NCI-H1417 treated with DMSO at 0.1 percent for 48 hours (cell line): ENCODE measurements at regions not wholly inside any gene's neighbourhood (a gene's known extent, or its start where the extent isn't known, plus 50 kb on each side); places are given as distances from the start of the nearest gene placed in this dataset.
"Not testable (repeated sequence)": the region's sequence is repeated elsewhere in the genome, so short reads cannot be mapped to it uniquely, and the experiment has no call there.

Experiments used
- DNase-seq: peaks from one replicate; lab custom pipeline; 2025; lab: John Stamatoyannopoulos, UW

DNA sequence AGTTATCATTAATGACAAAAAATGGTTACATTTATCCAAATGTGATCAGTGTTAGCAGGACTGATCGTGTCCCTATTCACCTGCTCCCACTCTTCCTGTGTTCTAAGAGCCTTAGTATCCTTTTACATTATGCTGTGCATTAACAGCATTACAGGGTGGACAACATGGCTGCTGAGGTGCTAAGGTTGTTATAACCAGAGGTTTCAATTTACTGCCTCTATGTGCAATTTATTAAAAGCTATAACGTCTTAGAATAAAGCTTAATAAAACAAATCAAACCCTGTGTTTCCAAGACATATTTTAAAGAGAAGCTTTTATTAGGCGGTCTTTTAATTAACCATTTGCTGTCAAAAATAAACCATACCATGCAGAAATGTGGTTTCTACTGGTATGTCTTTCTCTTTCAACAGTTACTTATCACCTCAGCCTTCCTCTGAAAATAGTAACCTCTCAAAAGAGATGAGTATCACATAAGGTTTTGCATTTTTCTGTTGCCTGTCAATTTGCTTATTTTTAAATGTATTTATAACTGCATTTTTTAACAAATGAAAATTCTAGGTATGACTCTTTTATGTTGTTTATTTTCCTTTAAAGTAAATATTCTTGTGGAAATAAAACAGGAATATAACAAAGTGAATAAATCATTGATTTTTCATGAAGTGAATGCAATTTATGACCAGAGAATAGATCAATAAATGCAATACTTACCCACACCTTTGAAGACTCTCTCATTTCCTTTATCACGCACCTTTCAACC is 849.8 kb upstream of the SORCS1 start:
- no peak for DNase-seq

DNA sequence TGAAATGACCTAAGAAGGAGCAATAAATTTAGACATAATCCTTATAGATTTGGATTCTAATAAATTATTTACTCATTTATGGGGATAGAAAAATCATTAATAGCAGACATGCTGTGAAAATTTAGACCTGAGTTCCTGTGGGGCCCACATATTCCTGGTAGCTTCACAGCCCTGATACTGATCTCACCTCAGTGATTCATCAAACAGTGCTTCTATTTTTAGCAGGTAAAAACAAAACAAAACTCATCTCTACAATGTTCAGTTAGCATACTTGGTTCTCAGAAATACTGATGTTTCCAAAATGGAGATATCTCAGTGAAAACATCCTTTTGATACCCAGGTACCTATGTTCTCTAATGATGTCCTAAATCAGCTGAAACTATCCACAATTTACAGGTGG is 841.1 kb upstream of the SORCS1 start:
- DNase-seq: no peak

DNA sequence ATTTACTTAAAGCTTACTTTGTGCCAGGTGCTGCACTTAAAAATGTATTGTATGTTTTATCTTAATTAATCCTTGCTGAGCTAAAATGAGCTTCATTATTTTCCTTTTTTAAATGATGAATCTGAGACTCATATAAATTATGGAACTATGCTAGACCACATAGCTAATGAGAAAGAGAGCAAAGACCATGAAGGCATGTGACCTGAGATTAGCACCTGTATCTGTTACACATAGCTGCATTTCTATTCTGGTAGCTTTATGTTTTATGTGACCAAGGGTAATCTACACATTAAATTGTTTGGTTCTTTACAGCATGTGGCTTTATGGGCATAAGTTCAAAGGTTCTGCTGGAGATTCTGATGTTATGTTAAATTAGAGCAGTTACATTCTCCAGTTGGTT is 839.1 kb upstream of the SORCS1 start:
- DNase-seq: no peak

DNA sequence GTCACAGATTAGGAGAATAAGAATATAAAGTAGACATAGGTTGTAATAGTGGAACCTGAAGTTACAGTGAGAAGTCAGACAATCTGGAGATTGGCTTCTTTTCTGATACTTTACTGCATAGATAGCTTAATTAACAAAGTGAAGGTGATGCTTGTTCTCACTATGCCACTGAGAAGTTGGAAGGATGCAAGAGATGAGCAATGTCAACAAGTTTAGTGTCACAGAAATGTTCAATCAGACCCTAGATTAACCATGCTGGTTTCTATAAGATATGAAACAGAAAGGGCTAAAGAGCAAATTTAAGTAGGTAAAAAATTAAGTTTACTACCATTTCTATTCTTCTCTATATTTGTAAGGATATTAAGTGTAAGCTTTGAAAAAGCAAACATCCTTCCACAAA is 838.6 kb upstream of the SORCS1 start:
- DNase-seq: no peak

DNA sequence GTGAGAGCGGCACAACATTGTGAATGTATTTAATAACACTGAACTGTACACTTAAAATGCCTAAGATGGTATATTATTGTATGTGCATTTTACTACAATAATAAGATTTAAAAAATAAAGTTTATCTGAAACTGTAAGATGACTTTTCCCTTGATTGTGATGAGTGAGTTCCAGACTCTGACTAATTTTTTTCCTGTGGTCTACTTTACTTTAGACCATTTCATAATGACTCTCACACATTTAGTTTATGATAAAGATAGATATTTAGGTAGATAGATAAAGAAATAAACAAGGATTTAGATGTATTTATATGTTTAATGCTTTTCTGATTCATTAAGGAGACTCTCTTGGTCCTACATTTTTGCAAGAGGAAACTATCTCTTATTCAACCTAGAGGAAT is 835.9 kb upstream of the SORCS1 start:
- no peak for DNase-seq

DNA sequence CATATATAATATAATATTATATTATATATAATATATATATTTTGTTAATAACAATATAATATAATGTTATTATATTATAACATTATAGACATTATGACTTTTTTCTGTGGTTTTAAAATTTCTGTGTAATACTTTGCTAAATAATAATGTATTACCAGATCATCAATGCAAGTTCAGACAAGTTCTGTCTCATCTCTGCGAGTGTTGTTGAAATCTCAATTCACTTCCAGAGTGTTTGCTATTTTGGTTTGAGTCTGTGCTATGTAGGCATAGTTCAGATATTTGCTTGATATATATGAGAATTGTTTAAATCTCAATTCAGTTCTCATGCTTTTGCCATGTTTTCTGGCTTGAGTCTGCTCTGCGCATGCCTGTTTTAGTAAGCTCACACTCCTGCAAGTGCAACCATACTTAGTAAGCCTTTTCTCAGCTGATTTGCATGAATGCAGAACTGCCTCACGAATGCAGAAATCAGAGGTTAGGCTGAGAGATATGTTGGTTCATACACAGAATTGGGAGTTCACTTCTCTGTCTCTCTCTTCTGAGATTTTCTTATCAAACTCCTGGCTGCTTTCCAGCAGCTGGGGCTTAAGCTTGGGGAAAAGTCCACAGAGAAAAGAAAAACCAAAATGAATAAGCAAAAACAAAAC is 830.2 kb upstream of the SORCS1 start:
- DNase-seq: no peak

DNA sequence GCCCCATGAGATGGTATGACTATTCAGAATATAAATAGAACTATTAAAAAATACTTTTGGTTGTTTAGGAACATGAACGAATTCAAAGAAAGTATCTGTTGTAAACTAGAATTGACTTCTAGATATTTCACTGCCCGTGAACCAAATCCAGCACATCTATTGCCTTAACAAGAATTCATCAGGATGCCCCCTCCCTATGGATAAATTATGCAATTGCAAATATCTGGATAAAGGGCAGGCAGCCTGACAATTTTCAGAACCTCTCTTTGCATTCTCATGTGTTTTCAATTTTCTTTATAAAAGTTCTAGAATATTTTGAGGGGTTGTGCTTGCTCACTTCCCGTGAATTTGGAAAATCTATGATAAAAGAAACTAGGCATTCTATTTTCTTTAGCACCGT is 822.1 kb upstream of the SORCS1 start:
- DNase-seq: no peak

DNA sequence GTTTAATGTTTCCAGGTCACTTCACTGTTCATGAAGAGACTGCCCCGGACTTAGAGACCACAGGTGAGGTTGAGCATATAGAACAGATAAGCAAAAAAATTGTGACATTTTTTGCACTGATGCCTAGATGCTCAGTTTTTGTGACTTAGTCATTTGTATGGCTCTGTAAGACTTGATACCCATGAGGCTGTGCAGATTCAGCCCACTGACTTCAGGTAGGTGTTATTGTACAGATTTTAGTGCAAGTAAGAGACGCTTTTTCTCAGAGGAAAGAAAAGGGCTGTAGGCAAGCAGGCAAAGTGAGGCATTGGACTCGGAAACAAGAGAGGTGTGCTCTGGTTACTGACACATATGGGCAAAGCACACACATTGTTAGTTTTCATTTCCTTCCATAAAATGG is 820.1 kb upstream of the SORCS1 start:
- DNase-seq: no peak

DNA sequence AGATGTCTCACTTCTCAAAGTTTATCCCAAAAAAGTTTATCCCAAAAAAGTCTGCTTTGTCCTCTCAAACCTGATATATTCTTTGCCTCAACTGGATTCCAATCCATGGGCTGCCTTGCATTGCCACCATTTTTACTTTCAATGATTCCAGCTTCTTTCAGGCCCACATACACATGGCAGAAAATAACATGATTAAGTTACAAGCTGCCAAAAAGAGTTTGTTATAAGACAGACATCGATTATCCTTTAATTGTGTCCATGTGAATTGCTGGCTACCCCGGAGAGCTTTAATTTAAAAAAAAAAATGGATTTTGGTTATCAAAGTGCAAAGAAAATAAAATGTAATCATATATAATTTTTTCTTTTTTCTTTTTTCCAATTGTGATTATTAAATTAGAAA is 819.6 kb upstream of the SORCS1 start:
- DNase-seq: no peak

DNA sequence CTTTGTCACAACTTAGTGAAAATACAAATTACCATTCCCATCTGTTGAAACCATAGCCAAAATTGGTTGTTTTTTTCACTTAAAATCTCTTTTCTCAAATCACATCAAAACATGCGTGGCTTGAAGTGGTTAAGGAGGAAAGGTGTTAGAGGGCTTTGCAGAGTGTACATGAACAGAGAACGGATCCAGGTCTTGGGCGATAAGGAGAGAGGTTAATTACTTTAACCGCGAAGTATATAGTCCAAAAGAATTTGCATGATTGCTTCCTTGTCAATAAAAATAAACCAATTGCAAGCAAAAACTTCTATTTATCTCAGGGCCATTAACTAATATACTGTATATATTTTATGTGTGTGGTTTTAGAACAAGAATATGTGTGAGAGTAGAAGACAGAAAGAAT is 813.9 kb upstream of the SORCS1 start:
- DNase-seq: no peak

DNA sequence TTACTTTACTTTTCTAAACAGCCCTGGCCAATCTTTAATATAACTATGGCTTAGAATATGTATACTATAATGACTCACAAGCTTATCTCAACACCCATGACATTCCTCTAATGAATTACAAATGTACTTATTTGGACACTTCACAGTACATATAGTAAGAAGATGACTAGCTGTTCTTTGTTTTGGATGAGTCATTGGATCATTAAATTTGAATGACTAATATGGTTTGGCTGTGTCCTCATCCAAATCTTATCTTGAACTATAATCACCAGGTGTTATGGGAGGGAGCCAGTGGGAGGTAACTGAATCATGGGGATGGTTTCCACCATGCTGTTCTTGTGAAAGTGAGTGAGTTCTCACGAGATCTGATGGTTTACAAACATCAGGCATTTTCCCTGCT is 807.5 kb upstream of the SORCS1 start:
- DNase-seq: no peak

DNA sequence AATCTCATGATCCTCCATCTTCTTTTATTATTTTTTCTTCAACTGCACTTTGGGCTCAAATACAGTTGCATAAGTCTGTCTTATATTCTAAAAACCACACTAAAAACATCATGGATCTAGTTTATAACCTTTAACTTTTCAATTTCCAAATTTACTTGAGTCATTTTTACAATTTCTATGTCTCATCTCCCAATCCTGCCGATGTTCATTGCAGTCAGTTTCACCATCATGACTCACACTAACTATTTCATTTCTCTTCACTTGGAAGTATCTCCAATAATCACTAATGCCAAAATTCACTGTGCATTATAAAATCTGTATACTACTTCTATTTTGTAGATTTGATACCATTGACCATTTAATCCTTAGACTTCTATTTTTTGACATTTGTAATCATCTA is 806.9 kb upstream of the SORCS1 start:
- DNase-seq: no peak

DNA sequence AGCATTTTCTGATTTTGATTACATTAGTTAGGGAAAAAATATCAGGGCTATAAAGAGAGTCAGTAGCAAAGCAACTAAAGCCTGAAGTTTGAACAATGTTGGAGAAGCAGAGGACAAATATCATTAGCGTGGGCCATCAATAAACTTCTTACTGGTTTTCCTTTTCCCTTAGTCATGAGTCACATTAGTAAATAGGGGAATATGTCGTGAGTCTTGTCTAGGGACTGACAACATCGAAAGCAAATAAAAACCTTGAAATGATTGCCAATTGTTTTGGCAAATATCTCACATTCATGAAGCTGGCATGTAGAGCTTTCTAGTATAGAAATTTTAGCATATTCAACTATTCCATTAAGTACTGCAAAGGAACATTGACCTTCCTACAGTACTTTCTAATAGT is 806.0 kb upstream of the SORCS1 start:
- DNase-seq: no peak

DNA sequence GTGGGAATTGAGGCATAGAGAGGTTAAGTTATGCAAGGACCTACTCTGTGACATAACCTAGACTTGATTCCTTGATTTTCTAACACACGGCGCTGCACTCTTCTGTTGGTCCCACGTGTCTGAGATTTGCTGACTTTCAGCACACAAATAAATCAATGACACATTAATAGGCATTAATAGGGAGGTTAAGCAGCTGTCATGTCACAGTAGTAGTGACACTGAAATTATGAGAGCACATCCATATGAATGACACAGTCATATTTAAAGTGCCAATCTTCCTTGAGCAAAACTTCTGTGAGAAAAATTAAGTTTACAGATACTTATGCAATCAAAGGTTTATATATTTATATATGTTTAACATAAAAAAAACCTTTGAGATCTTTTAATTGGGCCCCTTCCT is 805.4 kb upstream of the SORCS1 start:
- DNase-seq: no peak

DNA sequence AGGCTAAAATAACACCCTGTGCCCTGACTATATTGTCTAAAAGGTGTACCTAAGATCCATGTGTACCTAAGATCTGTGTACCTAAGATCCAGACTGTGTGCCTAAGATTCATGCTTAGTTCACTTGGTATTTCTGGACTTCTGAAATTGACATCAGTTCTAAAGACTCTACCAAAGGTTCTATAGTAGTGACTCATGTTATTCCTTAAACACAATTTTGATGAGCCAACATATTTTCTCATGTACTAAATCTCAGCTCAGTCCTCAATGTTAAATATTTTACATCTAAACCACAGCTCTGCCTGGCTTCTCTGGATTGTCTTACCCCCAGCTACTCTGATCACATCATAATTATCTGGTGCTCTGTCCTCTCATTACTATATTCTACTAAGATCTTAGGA is 802.3 kb upstream of the SORCS1 start:
- no peak for DNase-seq

DNA sequence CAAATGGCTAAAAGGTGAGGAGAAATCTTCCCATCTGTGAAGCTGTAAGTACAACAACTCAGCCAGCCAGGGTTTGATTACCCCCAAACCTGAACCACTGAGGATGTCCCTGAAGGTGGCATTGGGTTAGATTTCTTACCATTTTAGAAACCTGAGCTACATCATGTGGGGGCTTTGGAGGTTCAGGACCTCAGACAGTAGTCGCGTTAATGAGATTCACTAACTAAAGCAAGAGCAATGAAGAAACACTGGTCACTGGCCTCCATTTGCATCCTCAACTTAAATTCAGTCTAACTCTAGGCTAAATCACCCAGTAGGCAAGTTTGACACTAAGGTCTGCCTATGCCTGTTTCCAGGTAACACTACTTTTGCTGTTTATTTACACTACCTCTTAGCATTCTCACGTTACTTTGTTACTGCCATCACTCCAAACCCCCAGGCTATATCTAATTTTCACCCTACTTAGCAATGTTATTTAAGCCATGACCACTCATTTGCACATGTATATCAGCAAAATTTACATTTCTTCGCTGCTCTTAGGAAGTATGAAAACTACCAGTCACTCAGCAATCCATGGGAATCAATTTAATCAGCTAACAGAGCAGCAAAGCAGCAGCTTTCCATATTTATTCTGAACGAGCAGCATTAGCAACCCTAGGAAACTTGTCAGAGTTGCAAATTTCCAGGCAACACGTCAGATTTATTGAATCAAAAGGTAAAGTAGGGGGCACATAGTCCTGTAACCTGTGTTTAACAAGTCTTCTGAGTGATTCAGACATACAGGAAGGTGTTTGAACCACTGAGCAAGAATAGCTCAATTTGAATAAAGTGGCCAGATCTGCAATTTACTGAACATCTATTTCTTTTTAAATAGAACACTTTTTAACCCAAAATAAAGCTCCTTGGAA is 788.4 kb upstream of the SORCS1 start:
- DNase-seq: no peak

DNA sequence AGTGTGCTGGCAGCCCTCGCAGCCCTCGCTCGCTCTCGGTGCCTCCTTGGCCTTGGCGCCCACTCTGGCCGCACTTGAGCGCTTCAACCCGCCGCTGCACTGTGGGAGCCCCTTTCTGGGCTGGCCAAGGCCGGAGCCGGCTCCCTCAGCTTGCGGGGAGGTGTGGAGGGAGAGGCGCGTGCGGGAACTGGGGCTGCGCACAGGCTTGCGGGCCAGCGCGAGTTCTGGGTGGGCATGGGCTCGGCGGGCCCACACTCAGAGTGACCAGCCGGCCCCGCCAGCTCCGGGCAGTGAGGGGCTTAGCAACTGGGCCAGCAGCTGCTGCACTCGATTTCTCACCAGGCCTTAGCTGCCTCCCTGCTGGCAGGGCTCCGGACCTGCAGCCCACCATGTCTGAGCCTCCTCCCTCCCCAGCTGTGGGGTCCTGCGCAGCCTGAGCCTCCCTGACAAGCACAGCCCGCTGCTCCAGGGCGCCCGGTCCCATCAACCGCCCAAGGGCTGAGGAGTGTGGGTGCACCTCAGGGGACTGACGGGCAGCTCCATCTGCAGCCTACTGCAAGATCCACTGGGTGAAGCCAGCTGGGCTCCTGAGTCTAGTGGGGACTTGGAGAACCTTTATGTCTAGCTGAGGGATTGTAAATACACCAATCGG is 786.0 kb upstream of the SORCS1 start:
- DNase-seq: not testable (repeated sequence)

DNA sequence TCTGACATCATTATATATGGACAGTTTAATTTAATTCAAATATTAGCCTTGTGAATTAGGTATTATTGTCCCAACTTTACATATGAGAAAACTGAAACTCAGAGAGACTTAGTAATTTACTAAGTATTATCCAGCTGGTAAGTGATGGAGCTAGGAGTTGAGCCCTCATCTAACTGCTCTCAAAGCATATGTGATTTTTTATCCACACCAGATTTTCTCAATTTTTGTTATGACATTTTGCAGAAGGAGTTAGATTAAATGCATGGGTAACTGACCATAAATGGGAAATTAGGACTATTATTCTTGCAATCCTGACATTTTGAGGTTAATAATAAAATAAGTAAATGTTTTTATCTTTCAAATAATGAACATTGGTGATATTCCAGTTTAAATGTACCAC is 778.3 kb upstream of the SORCS1 start:
- no peak for DNase-seq

DNA sequence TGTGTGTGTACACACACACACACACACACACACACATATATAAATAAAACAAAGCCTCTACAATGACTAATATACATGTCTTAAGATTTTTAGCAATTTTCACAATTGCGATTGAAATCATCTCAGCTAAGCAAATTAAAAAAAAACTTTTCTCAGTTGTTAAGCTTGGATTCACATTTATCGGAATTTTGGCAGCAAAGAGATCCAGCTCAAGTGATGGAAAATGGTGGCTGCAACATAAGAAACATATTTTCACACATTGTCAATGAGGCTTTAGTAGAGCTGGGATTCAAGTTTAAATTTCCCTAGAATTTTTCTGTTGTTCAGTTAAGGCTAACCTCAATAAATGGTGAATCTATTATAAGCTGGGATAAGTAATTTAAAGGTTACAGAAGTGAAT is 768.6 kb upstream of the SORCS1 start:
- DNase-seq: no peak

DNA sequence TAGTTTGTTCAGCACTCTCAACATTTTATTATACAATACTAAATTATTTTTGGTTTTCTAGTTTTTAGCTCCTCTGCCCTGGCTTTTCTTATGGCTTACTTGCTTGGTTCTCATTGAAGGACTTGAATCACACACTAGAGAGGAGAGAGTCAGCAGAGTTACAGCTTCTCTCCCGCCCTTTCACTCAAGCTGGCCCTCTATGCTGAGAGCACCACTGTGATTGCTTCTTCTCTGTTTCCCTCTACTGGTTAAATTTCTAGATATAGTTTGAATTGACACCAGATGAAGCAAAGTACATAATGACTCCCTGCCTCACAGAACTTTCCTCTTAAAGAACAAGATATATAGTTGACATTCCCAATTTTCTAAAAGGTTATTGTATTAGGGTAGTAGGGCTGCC is 767.3 kb upstream of the SORCS1 start:
- DNase-seq: no peak

DNA sequence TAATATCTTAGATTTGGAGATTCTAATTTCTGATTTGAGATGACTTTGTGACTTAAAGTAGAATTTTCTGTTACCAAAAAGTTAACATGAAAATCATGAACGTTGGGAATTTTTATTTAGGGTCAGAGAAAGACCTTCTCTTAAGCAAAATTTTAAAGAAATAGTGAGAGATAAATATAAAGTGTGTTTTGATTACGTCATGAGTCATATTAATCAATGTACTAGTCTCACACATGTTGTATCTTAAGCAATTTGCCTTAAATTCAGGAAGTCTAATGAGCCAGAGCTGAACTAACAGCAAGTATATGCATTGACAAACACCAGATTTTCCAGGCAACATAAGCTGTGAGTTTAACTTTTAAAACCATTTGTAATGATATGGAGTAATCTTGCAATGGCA is 765.5 kb upstream of the SORCS1 start:
- no peak for DNase-seq

DNA sequence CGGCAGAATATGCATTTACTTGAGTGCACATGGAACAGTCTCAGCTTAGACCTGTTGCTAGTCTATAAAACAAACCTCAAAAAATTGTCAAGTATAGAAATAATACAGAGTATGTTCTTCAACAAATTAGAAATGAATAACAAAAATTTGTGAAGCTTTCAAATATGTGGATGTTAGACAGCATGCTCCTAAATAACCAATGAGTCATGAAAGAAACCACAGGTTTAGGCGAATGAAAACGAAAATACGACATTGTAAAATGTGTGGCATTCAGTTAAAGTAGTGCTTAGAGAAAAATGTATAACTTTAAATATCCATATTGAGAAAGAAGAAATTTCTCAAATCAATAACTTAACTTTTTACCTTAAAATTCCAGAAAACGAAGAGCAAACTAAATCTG is 760.0 kb upstream of the SORCS1 start:
- no peak for DNase-seq
